Hepatocyte (in vitro differentiated cells): ENCODE measurements at regions not wholly inside any gene's neighbourhood (a gene's known extent, or its start where the extent isn't known, plus 50 kb on each side); places are given as distances from the start of the nearest gene placed in this dataset.

Experiments
- EZH2 ChIP-seq: fragments of 200-600 bp; sonication (generic); IDR thresholded peaks from 2 replicates; pipeline ENCODE4 v1.6.1; 2016; ENCODE audit warnings: antibody characterized with exemption, mild to moderate bottlenecking, borderline replicate concordance
- EZH2phosphoT487 ChIP-seq: fragments of 200-600 bp; sonication (generic); IDR thresholded peaks from one replicate; pipeline ENCODE4 v1.6.1; 2018; ENCODE audit warnings: antibody characterized with exemption, mild to moderate bottlenecking, low read depth, moderate library complexity; ENCODE audit not compliant: unreplicated experiment, severe bottlenecking
- TF ChIP-seq, protein P1 (sequence below): fragments of 200-600 bp; sonication (generic); IDR thresholded peaks from 2 replicates; pipeline ENCODE4 v1.5.1; 2016; ENCODE audit warnings: antibody characterized with exemption, mild to moderate bottlenecking; ENCODE audit not compliant: poor library complexity

DNA sequence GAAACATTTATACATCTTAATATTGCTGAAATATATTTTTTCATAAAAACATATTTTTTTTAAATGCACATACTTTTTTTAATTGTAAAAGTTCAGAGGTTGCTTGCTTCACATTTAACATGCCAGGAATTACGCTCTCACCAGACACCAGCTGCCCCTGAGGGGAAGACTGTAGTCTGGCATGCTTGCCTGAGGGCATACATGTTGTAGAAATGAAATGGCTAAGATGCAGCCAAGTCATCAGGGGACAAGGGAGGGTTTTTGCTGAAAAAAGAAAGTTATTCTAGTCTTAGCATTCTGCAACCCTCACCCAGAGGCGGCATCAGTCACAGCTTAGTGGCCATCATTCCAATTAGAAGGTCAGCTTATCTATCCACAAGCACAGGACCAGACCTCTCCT lies 426.7 kb upstream of the FTMT start:
- TF ChIP-seq EZH2 (no peak), EZH2phosphoT487 (no peak)
- TF ChIP-seq, protein P1, sequence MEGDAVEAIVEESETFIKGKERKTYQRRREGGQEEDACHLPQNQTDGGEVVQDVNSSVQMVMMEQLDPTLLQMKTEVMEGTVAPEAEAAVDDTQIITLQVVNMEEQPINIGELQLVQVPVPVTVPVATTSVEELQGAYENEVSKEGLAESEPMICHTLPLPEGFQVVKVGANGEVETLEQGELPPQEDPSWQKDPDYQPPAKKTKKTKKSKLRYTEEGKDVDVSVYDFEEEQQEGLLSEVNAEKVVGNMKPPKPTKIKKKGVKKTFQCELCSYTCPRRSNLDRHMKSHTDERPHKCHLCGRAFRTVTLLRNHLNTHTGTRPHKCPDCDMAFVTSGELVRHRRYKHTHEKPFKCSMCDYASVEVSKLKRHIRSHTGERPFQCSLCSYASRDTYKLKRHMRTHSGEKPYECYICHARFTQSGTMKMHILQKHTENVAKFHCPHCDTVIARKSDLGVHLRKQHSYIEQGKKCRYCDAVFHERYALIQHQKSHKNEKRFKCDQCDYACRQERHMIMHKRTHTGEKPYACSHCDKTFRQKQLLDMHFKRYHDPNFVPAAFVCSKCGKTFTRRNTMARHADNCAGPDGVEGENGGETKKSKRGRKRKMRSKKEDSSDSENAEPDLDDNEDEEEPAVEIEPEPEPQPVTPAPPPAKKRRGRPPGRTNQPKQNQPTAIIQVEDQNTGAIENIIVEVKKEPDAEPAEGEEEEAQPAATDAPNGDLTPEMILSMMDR, result no peak
